GM23338 (cell line): ENCODE measurements at regions not wholly inside any gene's neighbourhood (a gene's known extent, or its start where the extent isn't known, plus 50 kb on each side); places are given as distances from the start of the nearest gene placed in this dataset.

Source experiments
- ATAC-seq: fragments of 200-7000 bp; cut with Tn5 transposase; 3 replicates; pipeline ENCODE4 v1.9.1; 2020
- DNase-seq: peaks from one replicate; pipeline ENCODE4 v3.0.0-alpha.2; 2015; ENCODE audit warnings: low spot score
- H2AFZ ChIP-seq: fragments of 200-600 bp; sonication (generic); 2 replicates; pipeline ENCODE4 v1.8.0; 2016; ENCODE audit warnings: antibody characterized with exemption, mild to moderate bottlenecking, moderate library complexity
- H3F3A ChIP-seq: fragments of 200-600 bp; sonication (generic); replicated peaks from 2 replicates; pipeline ENCODE4 v1.8.0; 2017; ENCODE audit warnings: antibody characterized with exemption, mixed run types, low read depth
- H3K27ac ChIP-seq: fragments of 200-600 bp; sonication (generic); 2 replicates; pipeline ENCODE4 v1.6.1; 2016; ENCODE audit warnings: low read depth
- H3K27me3 ChIP-seq: fragments of 200-600 bp; sonication (generic); 2 replicates; pipeline ENCODE4 v1.8.0; 2016; ENCODE audit warnings: mild to moderate bottlenecking, mixed run types, moderate library complexity; ENCODE audit not compliant: insufficient read depth
- H3K36me3 ChIP-seq: fragments of 200-600 bp; sonication (generic); 2 replicates; pipeline ENCODE4 v1.8.0; 2016; ENCODE audit warnings: mild to moderate bottlenecking; ENCODE audit not compliant: insufficient read depth
- H3K4me1 ChIP-seq: fragments of 200-600 bp; sonication (generic); 2 replicates; pipeline ENCODE4 v1.8.0; 2016; ENCODE audit warnings: mild to moderate bottlenecking, moderate library complexity; ENCODE audit not compliant: insufficient read depth
- H3K4me2 ChIP-seq: fragments of 200-600 bp; sonication (generic); 2 replicates; pipeline ENCODE4 v1.7.1; 2017; ENCODE audit warnings: mixed run types
- H3K4me3 ChIP-seq: fragments of 200-600 bp; sonication (generic); 2 replicates; pipeline ENCODE4 v1.6.1; 2016; ENCODE audit warnings: mixed run types
- H3K79me2 ChIP-seq: fragments of 200-600 bp; sonication (generic); replicated peaks from 2 replicates; pipeline ENCODE4 v1.8.0; 2017; ENCODE audit warnings: mild to moderate bottlenecking; ENCODE audit not compliant: insufficient read depth
- H3K9me2 ChIP-seq: fragments of 200-600 bp; sonication (generic); 2 replicates; pipeline ENCODE4 v1.8.0; 2017; ENCODE audit not compliant: insufficient read depth
- H4K20me1 ChIP-seq: fragments of 200-600 bp; sonication (generic); replicated peaks from 2 replicates; pipeline ENCODE4 v1.8.0; 2017; ENCODE audit warnings: mild to moderate bottlenecking; ENCODE audit not compliant: insufficient read depth
- H3K27ac Mint-ChIP-seq: 2 replicates; pipeline ENCODE4 v1.8.0; 2020; ENCODE audit warnings: inconsistent platforms, mild to moderate bottlenecking, moderate library complexity, mixed read lengths
- H3K27me3 Mint-ChIP-seq: 3 replicates; pipeline ENCODE4 v1.8.0; 2022; ENCODE audit warnings: low read depth, mild to moderate bottlenecking, moderate library complexity, mixed read lengths, inconsistent platforms; ENCODE audit not compliant: insufficient read depth, poor library complexity
- H3K36me3 Mint-ChIP-seq: 3 replicates; pipeline ENCODE4 v1.8.0; 2021; ENCODE audit warnings: low read depth, mild to moderate bottlenecking, inconsistent platforms, moderate library complexity, mixed read lengths
- H3K4me1 Mint-ChIP-seq: 3 replicates; pipeline ENCODE4 v1.8.0; 2020; ENCODE audit warnings: mild to moderate bottlenecking, inconsistent platforms, mixed read lengths
- H3K4me3 Mint-ChIP-seq: 3 replicates; pipeline ENCODE4 v1.8.0; 2021; ENCODE audit warnings: moderate library complexity, mild to moderate bottlenecking, inconsistent platforms, mixed read lengths
- H3K9me3 Mint-ChIP-seq: 3 replicates; pipeline ENCODE4 v1.8.0; 2020; ENCODE audit warnings: moderate library complexity, mild to moderate bottlenecking, inconsistent platforms, mixed read lengths
- CREB1 ChIP-seq: fragments of 250-450 bp; sonication (Bioruptor Pico); IDR thresholded peaks from 2 replicates; pipeline ENCODE4 v1.5.0; 2020; ENCODE audit warnings: low read depth, mild to moderate bottlenecking, moderate library complexity
- EZH2 ChIP-seq: fragments of 200-600 bp; sonication (generic); IDR thresholded peaks from one replicate; pipeline ENCODE4 v1.8.0; 2017; ENCODE audit warnings: antibody characterized with exemption, mild to moderate bottlenecking, low read depth; ENCODE audit not compliant: unreplicated experiment
- EZH2phosphoT487 ChIP-seq: fragments of 200-600 bp; sonication (generic); IDR thresholded peaks from one replicate; pipeline ENCODE4 v1.8.1; 2018; ENCODE audit warnings: antibody characterized with exemption; ENCODE audit not compliant: unreplicated experiment
- JUNB ChIP-seq: IDR thresholded peaks from one replicate; pipeline ENCODE4 v1.6.1; 2016; ENCODE audit warnings: antibody characterized with exemption; ENCODE audit not compliant: unreplicated experiment
- NANOG ChIP-seq: IDR thresholded peaks from 2 replicates; pipeline ENCODE4 v1.6.1; 2016; ENCODE audit warnings: antibody characterized with exemption, borderline replicate concordance
- POLR2AphosphoS5 ChIP-seq: IDR thresholded peaks from 2 replicates; pipeline ENCODE4 v1.6.1; 2016; ENCODE audit warnings: antibody characterized with exemption, low read depth
- STAT1 ChIP-seq: IDR thresholded peaks from one replicate; pipeline ENCODE4 v1.6.1; 2016; ENCODE audit warnings: antibody characterized with exemption; ENCODE audit not compliant: unreplicated experiment
- ZNF114 ChIP-seq: fragments of 250-450 bp; sonication (Bioruptor Pico); IDR thresholded peaks from 2 replicates; pipeline ENCODE4 v1.5.0; 2020; ENCODE audit warnings: mild to moderate bottlenecking, moderate library complexity
- ZNF331 ChIP-seq: fragments of 250-450 bp; sonication (Bioruptor Pico); IDR thresholded peaks from 2 replicates; pipeline ENCODE4 v1.5.0; 2020; ENCODE audit warnings: low read depth, mild to moderate bottlenecking, moderate library complexity
- ZNF462 ChIP-seq: fragments of 250-450 bp; sonication (Bioruptor Pico); IDR thresholded peaks from 2 replicates; pipeline ENCODE4 v1.5.0; 2020; ENCODE audit warnings: mild to moderate bottlenecking, moderate library complexity
- TF ChIP-seq, protein P1 (sequence below): IDR thresholded peaks from one replicate; pipeline ENCODE4 v1.6.1; 2018; ENCODE audit warnings: antibody characterized with exemption; ENCODE audit not compliant: unreplicated experiment
- TF ChIP-seq, protein P2 (sequence below), 2 experiments: fragments of 200-600 bp in 1 of 2; sonication (generic) in 1 of 2; conservative IDR thresholded peaks; 2 replicates each; pipeline versions ENCODE4 v1.5.1 to v1.6.1; 2016 to 2017; ENCODE audit warnings: antibody characterized with exemption in 2 of 2, low read depth in 2 of 2, mild to moderate bottlenecking in 2 of 2, moderate library complexity in 1 of 2
- TF ChIP-seq, protein P3 (sequence below): IDR thresholded peaks from 2 replicates; pipeline ENCODE4 v1.6.1; 2016; ENCODE audit warnings: antibody characterized with exemption

GRCh38 chr9:36521148-36521547 lies 51.5 kb upstream of the MELK start:
- H2AFZ ChIP-seq = peak overlapping the region; percentile 11; the same call in 1 of the 2 replicates
- H3K27ac Mint-ChIP-seq = no peak overlapping the region
- no peaks in the 10 kb centered on the region for H3K9me2 ChIP-seq
- no peaks in the 10 kb centered on the region; the same call in 1 of the 2 replicates for H3K4me1 ChIP-seq
- no peak overlapping the region for H3K4me2 ChIP-seq
- H3K4me1 Mint-ChIP-seq = 0 out of 3 replicates have a peak, but pooled peaks cover 2% of the 10 kb centered on the region
- no peak for TF ChIP-seq POLR2AphosphoS5
- TF ChIP-seq CREB1 (CRISPR knock-in tag) = no peak
- no peak for TF ChIP-seq ZNF331 (CRISPR knock-in tag)
- TF ChIP-seq STAT1 = no peak
- no peak for TF ChIP-seq EZH2
- TF ChIP-seq JUNB = no peak
- no peak for TF ChIP-seq ZNF462 (CRISPR knock-in tag)
- TF ChIP-seq EZH2phosphoT487 = no peak
- TF ChIP-seq, protein P1, sequence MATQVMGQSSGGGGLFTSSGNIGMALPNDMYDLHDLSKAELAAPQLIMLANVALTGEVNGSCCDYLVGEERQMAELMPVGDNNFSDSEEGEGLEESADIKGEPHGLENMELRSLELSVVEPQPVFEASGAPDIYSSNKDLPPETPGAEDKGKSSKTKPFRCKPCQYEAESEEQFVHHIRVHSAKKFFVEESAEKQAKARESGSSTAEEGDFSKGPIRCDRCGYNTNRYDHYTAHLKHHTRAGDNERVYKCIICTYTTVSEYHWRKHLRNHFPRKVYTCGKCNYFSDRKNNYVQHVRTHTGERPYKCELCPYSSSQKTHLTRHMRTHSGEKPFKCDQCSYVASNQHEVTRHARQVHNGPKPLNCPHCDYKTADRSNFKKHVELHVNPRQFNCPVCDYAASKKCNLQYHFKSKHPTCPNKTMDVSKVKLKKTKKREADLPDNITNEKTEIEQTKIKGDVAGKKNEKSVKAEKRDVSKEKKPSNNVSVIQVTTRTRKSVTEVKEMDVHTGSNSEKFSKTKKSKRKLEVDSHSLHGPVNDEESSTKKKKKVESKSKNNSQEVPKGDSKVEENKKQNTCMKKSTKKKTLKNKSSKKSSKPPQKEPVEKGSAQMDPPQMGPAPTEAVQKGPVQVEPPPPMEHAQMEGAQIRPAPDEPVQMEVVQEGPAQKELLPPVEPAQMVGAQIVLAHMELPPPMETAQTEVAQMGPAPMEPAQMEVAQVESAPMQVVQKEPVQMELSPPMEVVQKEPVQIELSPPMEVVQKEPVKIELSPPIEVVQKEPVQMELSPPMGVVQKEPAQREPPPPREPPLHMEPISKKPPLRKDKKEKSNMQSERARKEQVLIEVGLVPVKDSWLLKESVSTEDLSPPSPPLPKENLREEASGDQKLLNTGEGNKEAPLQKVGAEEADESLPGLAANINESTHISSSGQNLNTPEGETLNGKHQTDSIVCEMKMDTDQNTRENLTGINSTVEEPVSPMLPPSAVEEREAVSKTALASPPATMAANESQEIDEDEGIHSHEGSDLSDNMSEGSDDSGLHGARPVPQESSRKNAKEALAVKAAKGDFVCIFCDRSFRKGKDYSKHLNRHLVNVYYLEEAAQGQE = no peak
- TF ChIP-seq, protein P2, sequence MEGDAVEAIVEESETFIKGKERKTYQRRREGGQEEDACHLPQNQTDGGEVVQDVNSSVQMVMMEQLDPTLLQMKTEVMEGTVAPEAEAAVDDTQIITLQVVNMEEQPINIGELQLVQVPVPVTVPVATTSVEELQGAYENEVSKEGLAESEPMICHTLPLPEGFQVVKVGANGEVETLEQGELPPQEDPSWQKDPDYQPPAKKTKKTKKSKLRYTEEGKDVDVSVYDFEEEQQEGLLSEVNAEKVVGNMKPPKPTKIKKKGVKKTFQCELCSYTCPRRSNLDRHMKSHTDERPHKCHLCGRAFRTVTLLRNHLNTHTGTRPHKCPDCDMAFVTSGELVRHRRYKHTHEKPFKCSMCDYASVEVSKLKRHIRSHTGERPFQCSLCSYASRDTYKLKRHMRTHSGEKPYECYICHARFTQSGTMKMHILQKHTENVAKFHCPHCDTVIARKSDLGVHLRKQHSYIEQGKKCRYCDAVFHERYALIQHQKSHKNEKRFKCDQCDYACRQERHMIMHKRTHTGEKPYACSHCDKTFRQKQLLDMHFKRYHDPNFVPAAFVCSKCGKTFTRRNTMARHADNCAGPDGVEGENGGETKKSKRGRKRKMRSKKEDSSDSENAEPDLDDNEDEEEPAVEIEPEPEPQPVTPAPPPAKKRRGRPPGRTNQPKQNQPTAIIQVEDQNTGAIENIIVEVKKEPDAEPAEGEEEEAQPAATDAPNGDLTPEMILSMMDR (conservative IDR thresholded peaks at IDR 0.05; ENCODE audit: low read depth in 2 of 2) = no peak
- TF ChIP-seq, protein P3, sequence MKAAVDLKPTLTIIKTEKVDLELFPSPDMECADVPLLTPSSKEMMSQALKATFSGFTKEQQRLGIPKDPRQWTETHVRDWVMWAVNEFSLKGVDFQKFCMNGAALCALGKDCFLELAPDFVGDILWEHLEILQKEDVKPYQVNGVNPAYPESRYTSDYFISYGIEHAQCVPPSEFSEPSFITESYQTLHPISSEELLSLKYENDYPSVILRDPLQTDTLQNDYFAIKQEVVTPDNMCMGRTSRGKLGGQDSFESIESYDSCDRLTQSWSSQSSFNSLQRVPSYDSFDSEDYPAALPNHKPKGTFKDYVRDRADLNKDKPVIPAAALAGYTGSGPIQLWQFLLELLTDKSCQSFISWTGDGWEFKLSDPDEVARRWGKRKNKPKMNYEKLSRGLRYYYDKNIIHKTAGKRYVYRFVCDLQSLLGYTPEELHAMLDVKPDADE = no peak
- no peak for TF ChIP-seq ZNF114 (CRISPR knock-in tag)
- TF ChIP-seq NANOG = no peak
- no peaks in the 10 kb centered on the region for H4K20me1 ChIP-seq
- H3K27me3 ChIP-seq = no peaks in the 10 kb centered on the region
- H3K79me2 ChIP-seq = no peaks in the 10 kb centered on the region
- H3K4me3 ChIP-seq = no peak overlapping the region
- H3K27ac ChIP-seq = no peak overlapping the region
- peaks cover 5% of the 10 kb centered on the region for H3K27me3 Mint-ChIP-seq
- ATAC-seq (no peak), DNase-seq (no peak)
- no peaks in the 10 kb centered on the region for H3F3A ChIP-seq
- H3K9me3 Mint-ChIP-seq = no peaks in the 10 kb centered on the region
- H3K36me3 Mint-ChIP-seq = no peaks in the 10 kb centered on the region
- no peaks in the 10 kb centered on the region for H3K36me3 ChIP-seq
- no peak overlapping the region for H3K4me3 Mint-ChIP-seq
